Muscle layer of duodenum (tissue), 2 donors: ENCODE measurements at regions not wholly inside any gene's neighbourhood (a gene's known extent, or its start where the extent isn't known, plus 50 kb on each side); places are given as distances from the start of the nearest gene placed in this dataset.

ENCODE experiments used
- H3K27ac ChIP-seq: one replicate; pipeline ENCODE4 v1.7.0; 2013; ENCODE audit warnings: mild to moderate bottlenecking, low read length
- H3K27me3 ChIP-seq: one replicate; pipeline ENCODE4 v1.7.0; 2013; ENCODE audit warnings: low read depth, mild to moderate bottlenecking, control low read depth, low read length
- H3K36me3 ChIP-seq, 2 donors: one replicate each; pipeline ENCODE4 v1.7.0; 2013; ENCODE audit warnings: low read length in 2 of 2, control low read depth in 1 of 2, mild to moderate bottlenecking in 1 of 2; ENCODE audit not compliant: insufficient read depth in 2 of 2, control insufficient read depth in 1 of 2
- H3K4me1 ChIP-seq, 2 donors: one replicate each; pipeline ENCODE4 v1.7.0; 2013; ENCODE audit warnings: low read length in 2 of 2, mild to moderate bottlenecking in 2 of 2, control low read depth in 1 of 2, moderate library complexity in 1 of 2; ENCODE audit not compliant: insufficient read depth in 2 of 2, control insufficient read depth in 1 of 2
- H3K4me3 ChIP-seq, 2 donors: one replicate each; pipeline ENCODE4 v1.7.0; 2013; ENCODE audit warnings: low read length in 2 of 2, low read depth in 1 of 2, mild to moderate bottlenecking in 1 of 2
- H3K9me3 ChIP-seq, 2 donors: one replicate each; pipeline ENCODE4 v1.7.0; 2013; ENCODE audit warnings: low read length in 2 of 2, control low read depth in 1 of 2, mild to moderate bottlenecking in 1 of 2; ENCODE audit not compliant: control insufficient read depth in 1 of 2
- donor health status: healthy.

DNA sequence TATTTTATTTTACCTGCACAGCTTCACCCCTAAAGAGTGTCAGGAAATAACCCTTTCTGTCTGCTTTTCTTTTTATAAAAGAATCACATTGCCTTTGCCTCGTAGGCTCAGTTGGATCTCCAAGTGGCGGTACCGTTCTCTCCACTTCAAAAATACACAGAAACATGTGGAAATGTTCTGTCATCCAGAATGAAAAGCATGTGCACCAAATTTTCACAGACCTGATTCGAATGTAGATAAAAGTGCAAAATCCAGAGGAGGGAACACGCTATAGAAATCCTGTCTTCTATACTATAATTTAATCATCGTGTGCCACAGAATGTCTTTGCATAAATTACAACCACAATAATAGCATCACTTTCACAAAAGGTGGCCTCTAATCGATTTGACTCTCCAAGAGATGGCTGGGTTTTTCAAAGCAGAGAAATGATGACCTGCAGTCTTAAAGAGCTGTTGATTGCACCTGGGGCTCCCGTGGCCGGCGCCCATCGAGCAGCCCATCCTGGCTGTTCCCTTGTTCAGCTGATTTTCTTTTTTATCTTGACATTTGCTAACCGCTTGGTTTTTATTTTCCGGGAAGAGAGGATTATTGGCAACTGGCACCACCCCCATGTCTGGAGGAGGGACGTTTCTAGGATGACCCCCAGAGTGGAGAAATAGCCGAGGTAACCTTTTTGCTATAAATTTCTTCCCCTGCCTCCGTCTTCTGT, 290.2 kb downstream of the SOX11 start:
- Histone ChIP-seq H3K4me3 (no peak overlapping the region), H3K27ac (no peak overlapping the region), H3K9me3 (no peaks in the 10 kb centered on the region), H3K36me3 (no peaks in the 10 kb centered on the region), H3K4me1 (peaks cover 0 to 3% of the 10 kb centered on the region in 2 donors), H3K27me3 (no peaks in the 10 kb centered on the region)

DNA sequence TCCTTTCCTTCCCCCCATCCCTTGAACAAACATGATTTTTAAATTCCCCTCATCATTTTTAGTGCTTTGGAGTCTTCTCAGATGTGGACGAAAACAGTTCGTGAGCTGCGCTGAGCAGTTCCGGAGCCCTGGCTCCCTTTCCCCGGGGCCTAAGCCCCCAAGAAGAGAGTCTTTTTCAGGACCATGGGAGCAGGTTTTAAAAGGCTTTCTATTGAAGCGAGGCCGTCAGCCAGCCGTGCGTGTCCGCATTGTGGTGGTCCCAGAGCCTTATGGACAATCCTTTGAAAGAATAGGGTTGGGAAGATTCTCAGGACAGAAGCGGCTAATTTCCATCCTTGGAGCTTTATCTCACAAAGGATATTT, 290.7 kb downstream of the SOX11 start:
- Histone ChIP-seq H3K4me1 (peaks cover 0 to 3% of the 10 kb centered on the region in 2 donors), H3K4me3 (no peak overlapping the region), H3K36me3 (no peaks in the 10 kb centered on the region), H3K27ac (no peak overlapping the region), H3K27me3 (no peaks in the 10 kb centered on the region), H3K9me3 (no peaks in the 10 kb centered on the region)

DNA sequence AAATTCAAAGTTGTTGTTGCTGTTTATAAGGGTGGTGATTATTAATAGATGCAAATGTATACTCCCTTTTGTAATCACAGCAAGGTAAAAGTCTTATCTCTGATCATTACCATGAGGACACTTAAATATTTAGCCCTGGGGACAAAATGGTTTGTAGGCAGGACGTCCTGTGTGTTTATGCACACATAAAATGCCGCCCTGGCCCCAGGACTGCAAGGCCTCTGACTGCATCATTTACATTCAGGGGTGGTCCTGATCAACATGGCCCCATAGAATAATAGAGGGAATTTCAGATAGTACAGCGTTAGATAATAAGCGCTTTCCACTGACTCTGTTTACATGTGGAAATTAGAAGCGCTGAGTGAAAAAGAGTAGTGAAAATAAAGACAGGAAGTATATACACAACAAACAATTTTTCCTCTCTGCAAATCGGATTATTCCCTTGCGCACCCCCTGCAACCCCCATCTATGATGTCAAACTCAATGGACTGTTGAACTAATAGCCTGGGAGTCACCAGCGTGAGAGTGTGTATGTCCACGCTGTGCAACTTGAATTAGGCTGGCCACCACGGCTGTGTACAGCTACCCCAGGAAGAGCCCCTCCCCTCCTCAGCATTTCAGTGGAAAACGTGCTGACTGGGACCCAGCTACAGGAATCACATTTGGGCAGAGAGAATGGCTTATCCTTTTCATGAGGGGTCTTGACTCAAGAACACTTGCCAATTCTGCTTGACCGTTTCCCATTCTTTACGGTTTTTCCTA, 291.5 kb downstream of the SOX11 start:
- no peak overlapping the region for H3K27ac ChIP-seq
- no peaks in the 10 kb centered on the region for H3K36me3 ChIP-seq
- no peaks in the 10 kb centered on the region for H3K27me3 ChIP-seq
- H3K4me1 ChIP-seq: peaks cover 0 to 3% of the 10 kb centered on the region in 2 donors
- H3K9me3 ChIP-seq: no peaks in the 10 kb centered on the region
- H3K4me3 ChIP-seq: no peak overlapping the region

DNA sequence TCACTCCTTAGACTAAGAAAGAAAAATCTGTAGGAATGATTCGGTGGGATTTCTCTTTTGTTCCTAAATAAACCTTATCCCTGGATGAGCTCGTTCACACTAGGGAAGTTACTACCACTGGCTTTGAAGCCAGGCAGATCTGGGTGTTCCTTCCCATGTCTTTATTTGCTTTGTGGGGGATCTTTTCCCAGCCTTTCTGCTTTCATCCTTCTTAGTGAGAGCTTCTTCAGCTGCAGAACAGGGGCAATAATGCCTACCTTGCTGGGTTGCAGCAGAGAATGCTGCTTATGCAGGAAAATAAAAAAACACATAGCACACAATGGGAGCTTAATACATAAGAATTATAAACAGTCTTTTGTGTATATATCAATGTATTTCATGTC, 292.1 kb downstream of the SOX11 start:
- Histone ChIP-seq H3K27ac (no peak overlapping the region), H3K36me3 (no peaks in the 10 kb centered on the region), H3K9me3 (no peaks in the 10 kb centered on the region), H3K27me3 (no peaks in the 10 kb centered on the region), H3K4me3 (no peak overlapping the region), H3K4me1 (peaks cover 0 to 3% of the 10 kb centered on the region in 2 donors)

DNA sequence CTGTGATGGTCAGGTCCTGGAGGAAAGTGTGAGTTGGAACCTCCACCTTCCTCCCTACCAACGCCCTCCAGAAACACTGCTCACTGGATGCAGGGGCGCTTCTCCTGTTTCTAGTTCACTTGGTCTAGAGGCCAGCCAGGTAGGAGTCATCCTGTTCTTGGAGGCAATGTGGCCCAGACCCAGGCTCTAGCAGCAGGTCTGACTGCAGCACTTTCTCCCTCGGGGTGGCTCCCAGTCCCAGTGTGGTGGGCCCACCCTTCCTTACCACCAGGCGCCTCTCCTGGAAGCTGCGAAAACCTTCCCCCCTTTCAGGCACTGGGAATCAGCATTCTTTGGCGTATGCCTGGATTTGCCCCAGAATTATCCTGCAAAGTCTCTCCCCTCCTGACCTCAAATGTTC, 292.8 kb downstream of the SOX11 start:
- no peak overlapping the region for H3K27ac ChIP-seq
- no peaks in the 10 kb centered on the region for H3K9me3 ChIP-seq
- H3K27me3 ChIP-seq: no peaks in the 10 kb centered on the region
- no peaks in the 10 kb centered on the region for H3K36me3 ChIP-seq
- H3K4me1 ChIP-seq: peaks cover 0 to 3% of the 10 kb centered on the region in 2 donors
- H3K4me3 ChIP-seq: no peak overlapping the region

DNA sequence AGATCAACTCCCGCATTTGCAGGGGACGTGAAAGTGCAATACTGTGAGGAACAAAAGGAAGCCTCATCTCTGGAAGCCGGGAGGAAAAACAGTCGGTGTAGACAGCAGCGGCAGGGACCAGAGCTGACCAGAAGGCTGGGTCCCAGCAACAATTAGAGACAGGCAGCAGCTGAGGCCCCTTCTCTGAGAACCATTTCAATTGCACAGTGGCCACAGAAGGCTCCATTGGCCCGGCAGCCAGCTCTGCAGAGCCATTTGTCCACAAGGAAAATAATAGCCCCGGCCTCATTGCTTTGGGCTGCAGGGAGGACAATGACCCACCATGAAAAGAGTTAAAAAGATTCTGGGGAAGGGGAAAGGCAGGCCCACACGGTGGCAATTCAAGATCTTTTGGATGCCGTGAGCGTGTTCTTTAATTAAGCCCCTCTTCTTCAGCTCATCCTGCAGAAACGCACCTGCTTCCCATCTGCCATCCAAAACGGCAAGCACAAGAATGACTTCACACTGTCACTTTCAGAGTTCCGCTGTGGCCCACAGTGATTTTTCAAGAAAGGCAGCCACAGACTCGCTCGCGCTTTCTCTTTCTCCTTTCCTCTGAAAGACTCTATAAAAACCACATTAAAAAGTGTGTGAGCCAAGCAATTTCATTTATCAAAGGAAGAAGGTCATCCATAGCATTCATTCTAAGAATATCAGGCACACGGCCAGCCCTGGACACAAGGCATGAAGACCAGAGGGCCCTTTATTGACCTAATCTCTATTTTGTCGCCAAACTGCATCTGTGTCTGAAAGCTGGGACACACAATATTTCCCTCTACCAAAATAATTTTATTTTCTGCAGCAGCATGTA, 293.6 kb downstream of the SOX11 start:
- Histone ChIP-seq H3K36me3 (no peaks in the 10 kb centered on the region), H3K27ac (no peak overlapping the region), H3K9me3 (no peaks in the 10 kb centered on the region), H3K4me3 (no peak overlapping the region), H3K4me1 (peaks cover 0 to 3% of the 10 kb centered on the region in 2 donors), H3K27me3 (no peaks in the 10 kb centered on the region)

DNA sequence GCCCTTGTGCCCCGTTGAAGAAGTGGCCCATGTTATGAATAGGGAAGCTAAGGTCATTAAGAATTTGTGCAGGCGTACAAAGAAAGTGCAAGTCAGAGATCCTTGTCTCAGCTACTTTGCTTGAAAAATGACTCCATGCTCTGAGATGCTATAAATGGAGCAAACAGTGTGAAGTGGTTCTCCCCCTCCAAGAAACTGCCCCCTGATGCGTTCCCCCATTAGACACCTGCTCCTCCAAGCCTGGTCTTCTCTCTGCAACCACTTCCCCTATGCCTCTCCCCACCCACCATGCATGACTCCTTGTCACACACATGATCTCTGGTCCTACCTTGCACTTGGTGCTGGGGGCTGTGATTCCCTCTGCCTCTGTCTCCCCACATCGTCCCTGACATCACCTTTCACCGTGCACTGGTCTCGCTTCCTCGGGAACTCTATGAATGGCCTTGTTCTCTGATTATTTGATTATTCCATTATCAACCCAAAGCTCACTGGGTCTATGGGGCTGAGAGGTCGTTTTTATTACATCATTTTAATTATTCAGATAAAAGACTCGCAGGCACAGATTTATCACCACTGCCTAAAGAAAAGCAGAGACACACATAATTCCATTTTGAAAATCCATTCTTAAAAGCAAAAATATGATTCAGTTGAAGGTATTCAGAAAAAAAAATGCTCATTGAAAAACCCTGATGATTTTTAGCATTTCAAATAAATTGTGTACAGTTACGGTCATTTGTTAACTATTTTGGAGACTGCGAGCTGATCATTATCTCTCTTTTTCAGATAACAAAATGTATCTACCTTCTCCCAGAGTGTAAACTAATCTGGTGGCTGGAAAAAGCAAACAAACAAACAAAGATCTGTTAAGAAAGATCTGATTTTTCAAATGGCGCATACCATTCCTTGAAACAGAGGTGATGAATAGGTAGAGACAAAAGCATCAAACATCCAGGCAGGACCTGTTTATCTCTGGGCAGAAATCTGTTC, 294.9 kb downstream of the SOX11 start:
- H3K27me3 ChIP-seq: no peaks in the 10 kb centered on the region
- no peaks in the 10 kb centered on the region for H3K36me3 ChIP-seq
- no peak overlapping the region for H3K4me3 ChIP-seq
- no peaks in the 10 kb centered on the region for H3K9me3 ChIP-seq
- no peak overlapping the region for H3K27ac ChIP-seq
- H3K4me1 ChIP-seq: no peaks in the 10 kb centered on the region

DNA sequence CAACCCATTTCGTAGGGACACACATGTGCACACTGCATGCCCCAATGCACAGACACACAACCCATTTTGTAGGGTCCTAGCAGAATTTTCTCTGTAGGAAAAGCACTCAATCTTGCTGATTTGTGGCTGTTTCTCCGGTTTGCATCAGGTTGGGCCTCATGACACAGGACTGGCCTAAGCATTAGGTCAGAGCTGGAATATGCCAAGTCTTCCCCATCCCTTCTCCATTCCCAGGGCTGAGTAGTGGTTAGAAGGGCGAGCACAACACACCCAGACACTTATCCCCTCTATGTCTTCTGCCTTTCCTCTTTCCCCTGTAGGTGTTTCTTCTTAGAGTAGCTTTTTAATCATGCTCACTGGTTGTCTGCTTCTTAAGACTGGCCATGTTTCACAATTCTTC, 295.9 kb downstream of the SOX11 start:
- no peaks in the 10 kb centered on the region for H3K9me3 ChIP-seq
- no peaks in the 10 kb centered on the region for H3K36me3 ChIP-seq
- no peaks in the 10 kb centered on the region for H3K27me3 ChIP-seq
- H3K4me3 ChIP-seq: no peak overlapping the region
- no peaks in the 10 kb centered on the region for H3K4me1 ChIP-seq
- H3K27ac ChIP-seq: no peak overlapping the region

DNA sequence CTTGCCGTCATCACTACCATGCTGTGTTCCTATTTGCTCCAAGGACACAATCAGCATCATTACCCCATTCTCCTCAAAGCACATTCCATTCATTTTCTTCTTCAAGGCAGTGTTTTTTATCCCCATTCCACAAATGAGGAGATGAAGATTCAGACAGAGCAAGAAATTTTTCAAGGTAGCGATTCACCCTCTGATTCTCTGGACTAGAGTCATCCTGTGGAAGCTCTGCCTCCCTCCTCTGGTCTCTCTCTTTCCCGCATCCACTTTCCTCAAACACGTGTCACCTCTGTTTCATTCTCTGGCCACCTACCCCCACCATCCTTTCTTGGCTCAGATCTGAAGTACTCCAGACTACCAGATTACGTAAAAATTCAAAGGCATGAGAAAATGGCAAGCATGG, 297.9 kb downstream of the SOX11 start:
- Histone ChIP-seq H3K4me3 (no peak overlapping the region), H3K27ac (no peak overlapping the region), H3K27me3 (no peaks in the 10 kb centered on the region), H3K9me3 (no peaks in the 10 kb centered on the region), H3K36me3 (no peaks in the 10 kb centered on the region), H3K4me1 (no peaks in the 10 kb centered on the region)

DNA sequence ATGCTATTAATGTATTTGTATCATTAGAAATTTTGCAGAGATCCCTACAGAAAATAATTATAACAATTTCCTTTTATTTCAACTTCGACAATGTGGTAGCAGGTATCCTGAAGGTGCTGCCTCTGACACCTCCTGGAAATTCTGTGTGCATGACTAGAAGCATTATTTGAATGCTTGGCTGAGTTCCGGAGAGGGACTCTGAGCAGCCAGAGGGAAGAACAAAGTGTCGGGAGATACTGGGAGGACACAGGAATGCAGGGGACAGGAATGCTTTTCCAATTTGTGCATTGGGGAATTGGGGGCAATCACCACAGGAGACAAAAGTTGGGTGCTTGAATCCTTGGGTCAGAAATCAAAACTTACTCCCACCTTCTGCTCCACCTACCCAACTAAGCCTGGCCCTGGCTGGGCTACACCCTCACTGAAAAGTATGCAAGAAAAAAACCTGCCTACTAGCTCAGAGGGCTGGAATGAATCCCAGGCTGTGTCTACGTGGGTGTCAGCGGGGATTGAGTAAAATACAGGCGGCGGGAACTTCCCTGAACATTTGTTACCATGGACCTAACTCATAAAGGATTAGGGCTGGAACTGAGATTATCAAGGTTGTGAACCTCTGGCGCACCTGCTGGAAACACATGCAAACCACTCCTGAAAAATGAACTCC, 299.3 kb downstream of the SOX11 start:
- Histone ChIP-seq H3K36me3 (no peaks in the 10 kb centered on the region), H3K27ac (no peak overlapping the region), H3K9me3 (no peaks in the 10 kb centered on the region), H3K27me3 (no peaks in the 10 kb centered on the region), H3K4me3 (no peak overlapping the region), H3K4me1 (no peaks in the 10 kb centered on the region)
